Endothelial cell of umbilical vein (primary cell): ENCODE measurements at regions not wholly inside any gene's neighbourhood (a gene's known extent, or its start where the extent isn't known, plus 50 kb on each side); places are given as distances from the start of the nearest gene placed in this dataset.

ENCODE experiments used
- CTCF ChIP-seq, 2 donors: IDR thresholded peaks; 1 replicate in 1 of 2; 2 replicates in 1 of 2; pipeline ENCODE4 v1.5.1; 2011; ENCODE audit warnings: low read length in 2 of 2, mild to moderate bottlenecking in 2 of 2, moderate library complexity in 2 of 2, control low read depth in 1 of 2, inconsistent platforms in 1 of 2, low read depth in 1 of 2; ENCODE audit not compliant: insufficient read depth in 1 of 2; ENCODE audit errors: extremely low read depth in 1 of 2
- EZH2 ChIP-seq: IDR thresholded peaks from 2 replicates; pipeline ENCODE4 v1.6.1; 2012; ENCODE audit warnings: borderline replicate concordance, low read depth, mild to moderate bottlenecking, moderate library complexity, low read length, inconsistent platforms; ENCODE audit not compliant: severe bottlenecking
- JUN ChIP-seq: IDR thresholded peaks from 2 replicates; pipeline ENCODE4 v1.6.1; 2011; ENCODE audit warnings: borderline replicate concordance, low read depth; ENCODE audit not compliant: insufficient read length, insufficient read depth
- MAX ChIP-seq: IDR thresholded peaks from 2 replicates; pipeline ENCODE4 v1.6.1; 2011; ENCODE audit not compliant: insufficient read depth, insufficient read length
- POLR2A ChIP-seq: IDR thresholded peaks from 2 replicates; pipeline ENCODE4 v1.6.1; 2012; ENCODE audit warnings: low read depth, mild to moderate bottlenecking, control low read depth, low read length
- POLR2AphosphoS5 ChIP-seq: IDR thresholded peaks from 2 replicates; pipeline ENCODE4 v1.6.1; 2012; ENCODE audit warnings: low read depth, mild to moderate bottlenecking, control low read depth, low read length, moderate library complexity; ENCODE audit not compliant: insufficient read depth

GRCh38 chr1:25040122-25040685 lies 110.1 kb upstream of the RUNX3 start:
- TF ChIP-seq CTCF (IDR thresholded peaks at IDR 0.05; ENCODE audit: extremely low read depth in 1 of 2, insufficient read depth in 1 of 2, low read depth in 1 of 2, low read length in 2 of 2) (no peak), EZH2 (no peak), POLR2AphosphoS5 (no peak), MAX (no peak), POLR2A (no peak), JUN (no peak)
